Keratinocyte (primary cell): ENCODE measurements at regions not wholly inside any gene's neighbourhood (a gene's known extent, or its start where the extent isn't known, plus 50 kb on each side); places are given as distances from the start of the nearest gene placed in this dataset.

ENCODE experiments used
- DNase-seq: peaks from one replicate; pipeline ENCODE4 v3.0.0-alpha.2; 2011; ENCODE audit warnings: low read depth, missing footprints, low spot score
- FAIRE-seq: peaks from 2 replicates; lab custom pipeline; 2011; peaks lifted over from hg19 to GRCh38; lab: Jason Lieb, UNC
- H2AFZ ChIP-seq: 2 replicates; pipeline ENCODE4 v1.6.0; 2012; ENCODE audit warnings: low read length, control low read depth, inconsistent platforms; ENCODE audit not compliant: control insufficient read depth
- H3K27ac ChIP-seq: 2 replicates; pipeline ENCODE4 v1.5.1; 2011; ENCODE audit warnings: low read length; ENCODE audit not compliant: control insufficient read depth, insufficient read depth
- H3K27me3 ChIP-seq: 3 replicates; pipeline ENCODE4 v1.6.0; 2011; ENCODE audit warnings: low read length; ENCODE audit not compliant: control insufficient read depth, insufficient read depth; ENCODE audit errors: extremely low read depth
- H3K36me3 ChIP-seq, 2 experiments: 2 replicates in 1 of 2; 3 replicates in 1 of 2; pipeline ENCODE4 v1.5.1; 2011; ENCODE audit warnings: low read length in 2 of 2, mild to moderate bottlenecking in 1 of 2; ENCODE audit not compliant: control insufficient read depth in 2 of 2, insufficient read depth in 2 of 2; ENCODE audit errors: extremely low read depth in 1 of 2
- H3K4me1 ChIP-seq: 3 replicates; pipeline ENCODE4 v1.5.1; 2011; ENCODE audit warnings: low read length; ENCODE audit not compliant: control insufficient read depth, insufficient read depth; ENCODE audit errors: extremely low read depth
- H3K4me2 ChIP-seq: 3 replicates; pipeline ENCODE4 v1.6.0; 2011; ENCODE audit warnings: low read depth, low read length; ENCODE audit not compliant: control insufficient read depth, insufficient read depth; ENCODE audit errors: extremely low read depth
- H3K4me3 ChIP-seq, 3 experiments: fragments of 200-600 bp in 1 of 3; sonication (generic) in 1 of 3; 2 replicates in 2 of 3; 3 replicates in 1 of 3; pipeline ENCODE4 v1.5.1; 2011 to 2016; ENCODE audit warnings: low read length in 3 of 3, mild to moderate bottlenecking in 3 of 3, control low read depth in 2 of 3, inconsistent platforms in 1 of 3, low read depth in 1 of 3, mixed read lengths in 1 of 3, mixed run types in 1 of 3, moderate library complexity in 1 of 3; ENCODE audit not compliant: control insufficient read depth in 2 of 3, insufficient read depth in 2 of 3; ENCODE audit errors: extremely low read depth in 1 of 3
- H3K79me2 ChIP-seq: 2 replicates; pipeline ENCODE4 v1.6.0; 2012; ENCODE audit warnings: low read length; ENCODE audit not compliant: control insufficient read depth, insufficient read depth
- H3K9ac ChIP-seq: 3 replicates; pipeline ENCODE4 v1.6.0; 2011; ENCODE audit warnings: low read length; ENCODE audit not compliant: control insufficient read depth, insufficient read depth; ENCODE audit errors: extremely low read depth
- H3K9me1 ChIP-seq: 3 replicates; pipeline ENCODE4 v1.6.0; 2011; ENCODE audit warnings: low read length; ENCODE audit not compliant: control insufficient read depth, insufficient read depth; ENCODE audit errors: extremely low read depth
- H3K9me3 ChIP-seq: 2 replicates; pipeline ENCODE4 v1.5.1; 2012; ENCODE audit warnings: low read depth, low read length; ENCODE audit not compliant: control insufficient read depth
- H4K20me1 ChIP-seq: 3 replicates; pipeline ENCODE4 v1.6.0; 2011; ENCODE audit warnings: low read length; ENCODE audit not compliant: control insufficient read depth, insufficient read depth; ENCODE audit errors: extremely low read depth
- CTCF ChIP-seq, 3 experiments: IDR thresholded peaks in 1 of 3; conservative IDR thresholded peaks in 1 of 3; optimal IDR thresholded peaks in 1 of 3; 2 replicates in 2 of 3; 3 replicates in 1 of 3; pipeline versions ENCODE3 to v1.5.1; 2011; ENCODE audit warnings: low read length in 3 of 3, mild to moderate bottlenecking in 3 of 3, moderate library complexity in 2 of 3, control low read depth in 1 of 3, inconsistent platforms in 1 of 3; ENCODE audit not compliant: insufficient read depth in 2 of 3; ENCODE audit errors: extremely low read depth in 1 of 3
- EZH2 ChIP-seq: IDR thresholded peaks from one replicate; pipeline ENCODE4 v1.6.1; 2012; ENCODE audit warnings: inconsistent platforms, mild to moderate bottlenecking, low read length, moderate library complexity
- dilution Hi-C: fragments of 300-500 bp; cut with MboI; formaldehyde crosslinking; loops from one replicate; pipeline ENCODE4 v1.7.0; 2020; ENCODE audit warnings: low sequenced_read_pairs; ENCODE audit not compliant: extremely low pct_ligation_motif_present

- no peak overlapping the region for H2AFZ ChIP-seq
- H3K9ac ChIP-seq, result no peak overlapping the region
- H3K36me3 ChIP-seq, result no peaks in the 10 kb centered on the region
- no peak overlapping the region for H3K4me3 ChIP-seq
- no peak overlapping the region for H3K27ac ChIP-seq
- H3K4me1 ChIP-seq, result peaks cover 6% of the 10 kb centered on the region
- H3K9me3 ChIP-seq, result no peaks in the 10 kb centered on the region
- no peak for DNase-seq
- TF ChIP-seq EZH2 (no peak), CTCF (optimal IDR thresholded peaks at IDR 0.05 in 1 of 3, IDR thresholded peaks at IDR 0.05 in 1 of 3, conservative IDR thresholded peaks at IDR 0.05 in 1 of 3; ENCODE audit: extremely low read depth in 1 of 3, insufficient read depth in 2 of 3, low read length in 3 of 3) (no peak)
- dilution Hi-C loops, result no loop called here
- no peak for FAIRE-seq
- H3K4me2 ChIP-seq, result no peak overlapping the region
- no peaks in the 10 kb centered on the region for H3K27me3 ChIP-seq
- H4K20me1 ChIP-seq, result no peaks in the 10 kb centered on the region
- H3K79me2 ChIP-seq, result no peaks in the 10 kb centered on the region
- H3K9me1 ChIP-seq, result no peaks in the 10 kb centered on the region
Observed at GRCh38 chr6:25181350-25181724, 97.8 kb upstream of the CARMIL1 start.

- H4K20me1 ChIP-seq, result no peaks in the 10 kb centered on the region
- H3K9me1 ChIP-seq, result no peaks in the 10 kb centered on the region
- H3K9me3 ChIP-seq, result no peaks in the 10 kb centered on the region
- H3K36me3 ChIP-seq, result no peaks in the 10 kb centered on the region
- H3K4me3 ChIP-seq, result no peak overlapping the region
- FAIRE-seq (peak; percentile 46), DNase-seq (no peak)
- dilution Hi-C loops, result no loop called here
- no peaks in the 10 kb centered on the region for H3K27me3 ChIP-seq
- H3K79me2 ChIP-seq, result no peaks in the 10 kb centered on the region
- no peak overlapping the region for H3K27ac ChIP-seq
- H2AFZ ChIP-seq, result no peak overlapping the region
- no peak overlapping the region for H3K4me2 ChIP-seq
- no peak overlapping the region for H3K9ac ChIP-seq
- peaks cover 3% of the 10 kb centered on the region for H3K4me1 ChIP-seq
- TF ChIP-seq EZH2, result no peak
- TF ChIP-seq CTCF (optimal IDR thresholded peaks at IDR 0.05 in 1 of 3, IDR thresholded peaks at IDR 0.05 in 1 of 3, conservative IDR thresholded peaks at IDR 0.05 in 1 of 3; ENCODE audit: extremely low read depth in 1 of 3, insufficient read depth in 2 of 3, low read length in 3 of 3), result no peak
Observed at GRCh38 chr6:25181923-25182322, 97.3 kb upstream of the CARMIL1 start.
